Esophagus mucosa (tissue), 1 donor: ENCODE measurements at regions not wholly inside any gene's neighbourhood (a gene's known extent, or its start where the extent isn't known, plus 50 kb on each side); places are given as distances from the start of the nearest gene placed in this dataset.
"Not testable (repeated sequence)": the region's sequence is repeated elsewhere in the genome, so short reads cannot be mapped to it uniquely, and the experiment has no call there.

Experiments used
- ATAC-seq: fragments of 200-7000 bp; cut with Tn5 transposase; one replicate; pipeline ENCODE4 v1.9.1; 2020
- donor health status: DM: yes; HTN: yes; CAD: no.

GRCh38 chr22:33971561-33971961, 51.3 kb upstream of the LARGE1 start:
- ATAC-seq, result no peak

GRCh38 chr22:33975841-33976240, 55.6 kb upstream of the LARGE1 start:
- no peak for ATAC-seq

GRCh38 chr22:33983558-33983957, 63.3 kb upstream of the LARGE1 start:
- no peak for ATAC-seq

DNA sequence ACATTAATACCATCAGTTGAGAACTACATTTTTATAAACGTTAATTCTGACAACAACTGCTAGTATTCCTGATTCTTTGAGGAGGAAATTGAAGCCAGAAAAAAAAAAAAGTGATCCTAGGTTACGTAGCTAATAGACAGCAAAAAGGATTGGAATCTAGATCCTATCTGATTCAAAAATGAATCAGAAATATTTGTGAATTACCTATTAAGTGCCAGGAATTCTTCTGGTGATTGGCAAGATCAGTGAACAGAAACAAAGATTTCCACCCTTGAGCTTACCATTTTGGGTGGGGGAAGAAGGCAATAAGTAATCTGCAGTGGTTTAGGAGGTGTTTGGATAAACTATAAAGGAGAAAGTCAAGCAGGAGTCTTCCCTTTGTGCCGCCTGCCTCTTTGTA, 63.9 kb upstream of the LARGE1 start:
- ATAC-seq, result no peak

- ATAC-seq, result no peak
Observed at GRCh38 chr22:33984656-33985285, 64.5 kb upstream of the LARGE1 start.

GRCh38 chr22:33985506-33985905, 65.2 kb upstream of the LARGE1 start:
- no peak for ATAC-seq

DNA sequence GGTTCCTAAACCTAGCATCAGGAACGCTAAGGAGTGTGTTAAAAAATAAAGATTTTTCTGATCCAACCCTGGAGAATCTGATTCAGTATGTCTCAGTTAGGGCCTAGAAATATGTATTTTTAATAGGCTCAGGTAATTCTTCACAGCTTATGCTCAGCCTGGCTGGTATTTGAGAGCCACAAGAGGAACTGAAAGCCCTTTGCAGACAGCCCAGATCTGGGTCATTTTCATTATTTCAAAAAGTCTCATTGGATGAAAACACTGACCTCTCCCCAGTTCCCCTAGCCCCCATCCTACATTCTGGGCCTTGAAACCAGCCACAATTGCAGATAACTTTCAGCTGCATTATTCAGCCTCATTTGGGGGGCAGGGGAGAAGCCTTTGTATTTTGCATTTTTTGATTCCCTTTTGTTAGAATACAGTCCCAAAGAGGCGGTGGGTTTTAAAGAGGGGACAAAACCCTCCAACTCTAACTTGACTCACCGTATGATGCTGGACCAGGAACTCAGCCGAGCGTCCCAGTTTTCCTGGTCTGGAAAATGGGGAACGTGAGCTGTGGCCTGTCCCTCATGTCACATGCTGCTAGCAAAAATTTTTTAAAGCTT, 66.0 kb upstream of the LARGE1 start:
- no peak for ATAC-seq

DNA sequence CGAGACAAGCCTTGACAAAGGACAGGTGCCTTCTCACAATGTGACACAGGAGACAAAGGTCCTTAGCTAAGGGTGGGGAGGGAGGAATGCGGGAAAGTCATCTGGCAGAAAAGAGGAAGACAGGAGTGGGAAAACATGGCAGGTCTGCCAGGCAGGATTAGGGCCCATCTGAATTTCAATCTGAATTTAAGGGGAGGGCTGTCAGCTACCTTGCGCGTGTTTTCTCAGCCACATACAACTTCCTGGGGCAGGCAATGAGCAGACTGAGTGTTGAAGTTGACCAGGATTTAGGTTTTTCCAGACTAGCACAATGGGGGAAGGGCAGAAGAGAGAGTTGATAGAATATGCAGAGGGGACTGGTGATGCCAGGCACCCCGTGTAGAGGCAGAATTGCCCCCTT, 66.7 kb upstream of the LARGE1 start:
- no peak for ATAC-seq

DNA sequence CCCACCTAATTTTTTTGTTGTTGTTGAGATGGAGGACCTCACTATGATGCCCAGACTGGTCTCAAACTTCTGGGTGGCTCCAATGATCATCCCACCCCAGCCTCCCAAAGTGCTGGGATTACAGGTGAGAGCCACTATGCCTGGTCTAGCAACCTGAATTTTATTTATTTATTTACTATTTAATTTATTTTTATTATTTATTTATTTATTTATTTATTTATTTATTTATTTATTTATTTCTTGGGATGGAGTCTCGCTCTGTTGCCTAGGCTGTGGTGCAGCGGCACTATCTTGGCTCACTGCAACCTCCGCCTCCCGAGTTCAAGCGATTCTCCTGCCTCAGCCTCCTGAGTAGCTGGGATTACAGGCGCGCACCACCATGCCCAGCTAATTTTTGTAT, 69.0 kb upstream of the LARGE1 start:
- ATAC-seq, result not testable (repeated sequence)

GRCh38 chr22:33991620-33992019, 71.3 kb upstream of the LARGE1 start:
- no peak for ATAC-seq

GRCh38 chr22:33996824-33997223, 76.5 kb upstream of the LARGE1 start:
- ATAC-seq, result no peak

- no peak for ATAC-seq
Observed at GRCh38 chr22:34000879-34001526, 80.7 kb upstream of the LARGE1 start.

GRCh38 chr22:34001701-34002466, 81.6 kb upstream of the LARGE1 start:
- ATAC-seq, result peak; percentile 77

- ATAC-seq, result no peak
Observed at GRCh38 chr22:34004058-34004457, 83.8 kb upstream of the LARGE1 start.

DNA sequence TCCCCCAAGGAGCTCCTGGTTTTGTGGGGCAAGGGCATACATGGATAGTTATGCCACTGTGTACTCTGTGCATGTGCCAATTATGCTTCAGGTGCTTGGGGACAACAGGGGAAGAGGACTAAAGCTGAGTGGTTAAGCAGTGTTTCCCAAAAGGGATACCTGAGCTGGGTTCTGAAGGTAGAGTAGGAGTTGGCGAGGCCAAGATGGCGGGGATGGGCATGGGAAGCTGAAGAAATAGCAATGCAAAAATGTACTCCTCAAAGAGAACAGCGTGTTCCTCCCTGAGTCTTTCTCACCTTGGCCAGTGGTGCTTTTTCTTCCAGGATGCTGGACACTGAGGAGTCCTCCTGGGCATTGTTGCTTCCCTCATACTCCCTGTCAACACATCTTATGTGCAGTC, 90.0 kb upstream of the LARGE1 start:
- ATAC-seq, result no peak

GRCh38 chr22:34015642-34016041, 95.4 kb upstream of the LARGE1 start:
- no peak for ATAC-seq

- no peak for ATAC-seq
Observed at GRCh38 chr22:34017205-34017604, 96.9 kb upstream of the LARGE1 start.

DNA sequence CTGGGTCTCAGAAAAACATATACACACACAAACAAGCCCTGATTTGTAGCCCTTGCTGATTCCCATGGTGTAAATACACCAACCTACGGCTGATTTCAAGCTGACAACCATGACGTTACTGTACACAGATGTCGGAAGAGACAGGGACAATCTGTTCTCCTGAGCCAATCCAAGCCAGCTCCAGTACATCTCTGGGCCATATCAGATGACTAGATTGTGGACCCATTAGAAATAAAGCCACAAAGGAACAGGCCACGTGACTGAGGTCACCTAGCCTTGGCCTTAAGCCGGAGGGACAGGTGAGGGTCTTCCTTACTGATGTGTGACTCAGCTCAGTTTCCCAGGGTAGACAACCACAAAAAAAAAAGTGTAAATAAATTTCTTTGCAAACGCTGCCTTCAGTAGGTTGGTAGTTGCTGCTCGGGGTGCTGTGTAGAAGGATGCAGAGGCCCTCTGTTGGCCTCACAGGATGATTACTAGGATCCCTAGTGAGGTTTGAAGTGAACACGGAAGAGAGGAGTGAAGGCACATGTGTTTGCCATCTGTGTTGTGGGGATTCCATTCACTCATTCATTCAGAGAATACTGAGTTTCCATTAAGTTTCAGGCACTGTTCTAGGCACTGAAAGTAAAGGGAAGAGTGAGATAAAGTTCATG, 99.0 kb upstream of the LARGE1 start:
- ATAC-seq, result no peak

DNA sequence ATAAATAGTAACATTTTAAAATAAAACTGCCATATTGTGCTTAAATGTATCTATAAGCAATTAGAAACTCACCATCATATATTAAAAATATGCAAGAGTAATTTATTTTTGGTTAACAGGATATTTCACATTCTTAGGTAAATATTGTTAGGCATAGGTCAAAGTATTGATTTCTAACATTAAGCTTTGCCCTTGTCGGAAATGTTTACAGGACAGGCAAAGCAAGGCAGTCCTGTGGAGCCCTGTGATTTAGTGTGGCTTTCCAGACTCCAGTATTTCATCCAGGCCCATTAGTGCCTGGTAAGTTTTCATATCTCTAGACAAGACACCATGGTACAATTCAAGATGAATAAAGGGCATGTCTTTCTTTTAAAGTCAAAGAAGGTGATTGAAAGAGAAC, 114.9 kb upstream of the LARGE1 start:
- ATAC-seq, result no peak

DNA sequence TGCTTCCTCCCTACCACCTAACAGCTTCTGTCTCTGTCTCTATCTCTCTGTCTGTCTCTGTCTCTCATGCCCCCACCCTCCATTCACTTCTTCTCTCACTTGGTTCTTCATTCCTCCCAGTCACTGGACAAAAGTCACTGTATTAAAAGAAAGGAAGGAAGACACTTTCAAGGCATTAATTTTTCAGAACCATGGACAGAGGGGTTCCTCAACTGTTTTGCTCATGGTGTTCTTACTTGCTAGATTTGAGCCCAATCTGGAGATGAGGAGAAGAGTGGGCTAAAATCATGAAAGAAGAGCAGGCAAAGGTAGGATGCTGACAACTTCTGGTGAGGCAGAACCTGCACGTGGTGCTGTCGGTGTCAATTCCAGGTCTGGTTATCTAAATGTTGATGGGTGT, 116.7 kb upstream of the LARGE1 start:
- ATAC-seq, result no peak

- ATAC-seq, result no peak
Observed at GRCh38 chr22:34038801-34039555, 118.7 kb upstream of the LARGE1 start.

DNA sequence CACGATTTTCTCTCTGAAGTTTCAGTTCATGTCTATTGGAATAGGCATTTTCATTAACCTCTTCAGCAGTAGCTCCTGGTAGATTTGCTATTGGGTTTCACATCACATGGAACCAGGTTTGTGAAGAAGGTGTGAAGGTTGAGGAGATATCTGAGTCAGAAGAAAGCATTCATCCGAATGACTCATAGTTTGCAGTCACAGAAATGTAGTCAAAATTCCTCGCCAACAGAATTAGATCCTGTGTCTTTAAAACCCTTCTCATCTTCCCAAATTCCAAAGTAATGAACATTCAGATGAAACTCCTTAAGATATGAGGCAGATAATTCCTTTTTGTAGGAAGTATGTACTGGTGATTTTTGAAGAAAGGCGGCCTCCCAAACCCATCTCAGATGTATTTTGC, 125.0 kb upstream of the LARGE1 start:
- ATAC-seq, result no peak
